T-helper 22 cell (primary cell): ENCODE measurements at regions not wholly inside any gene's neighbourhood (a gene's known extent, or its start where the extent isn't known, plus 50 kb on each side); places are given as distances from the start of the nearest gene placed in this dataset.

Experiments used
- DNase-seq: peaks from one replicate; pipeline ENCODE4 v3.0.0-alpha.2; 2020; ENCODE audit warnings: low read depth

DNA sequence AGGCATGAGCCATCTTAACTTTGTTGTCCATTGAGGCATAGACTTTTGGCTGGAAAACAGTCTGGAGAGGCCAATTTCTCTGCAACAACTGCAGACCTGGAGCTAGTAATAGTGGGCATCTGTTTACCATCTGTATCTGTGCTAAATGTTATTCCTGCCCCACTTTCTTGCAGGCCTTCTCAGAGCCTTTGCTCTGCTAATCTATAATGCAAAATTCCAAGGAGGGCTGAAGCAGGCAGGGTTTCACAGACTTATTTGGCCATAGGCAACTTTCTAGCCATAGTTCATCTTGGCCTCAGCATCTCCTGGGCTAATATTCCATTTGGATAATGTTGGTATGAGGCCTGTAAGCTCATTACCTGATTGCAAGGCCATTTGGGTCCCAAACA is 124.5 kb upstream of the CSF3R start:
- DNase-seq = no peak

DNA sequence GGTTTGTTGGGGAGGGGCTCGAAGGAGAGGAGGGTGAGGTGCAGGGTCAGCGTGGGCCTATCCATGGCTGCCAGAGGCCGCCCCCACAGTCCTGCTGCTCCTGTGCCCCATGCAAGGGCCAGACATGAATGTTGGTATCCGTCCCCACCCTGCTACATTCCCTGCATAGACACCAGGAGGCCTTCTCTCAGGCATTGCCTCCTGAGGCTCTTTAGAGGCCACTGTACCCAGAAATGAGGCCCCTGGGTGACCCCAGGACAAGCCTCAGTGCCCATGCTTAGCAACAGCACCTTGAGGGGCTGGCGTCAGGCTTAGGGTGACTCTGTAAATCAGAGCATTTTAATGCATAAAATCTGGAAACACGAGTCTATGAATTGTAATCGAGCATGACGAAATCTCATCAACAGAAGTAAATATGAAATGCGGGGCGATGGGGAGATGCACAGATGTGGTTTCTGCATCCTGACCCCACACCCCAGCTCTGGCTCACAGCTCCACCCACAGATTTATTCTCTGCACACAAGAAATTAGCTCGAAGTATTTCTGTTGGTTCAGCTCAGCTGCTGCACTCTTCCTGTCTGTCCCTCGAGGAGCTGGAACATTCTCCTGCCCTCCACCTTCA is 124.0 kb upstream of the CSF3R start:
- DNase-seq = no peak

DNA sequence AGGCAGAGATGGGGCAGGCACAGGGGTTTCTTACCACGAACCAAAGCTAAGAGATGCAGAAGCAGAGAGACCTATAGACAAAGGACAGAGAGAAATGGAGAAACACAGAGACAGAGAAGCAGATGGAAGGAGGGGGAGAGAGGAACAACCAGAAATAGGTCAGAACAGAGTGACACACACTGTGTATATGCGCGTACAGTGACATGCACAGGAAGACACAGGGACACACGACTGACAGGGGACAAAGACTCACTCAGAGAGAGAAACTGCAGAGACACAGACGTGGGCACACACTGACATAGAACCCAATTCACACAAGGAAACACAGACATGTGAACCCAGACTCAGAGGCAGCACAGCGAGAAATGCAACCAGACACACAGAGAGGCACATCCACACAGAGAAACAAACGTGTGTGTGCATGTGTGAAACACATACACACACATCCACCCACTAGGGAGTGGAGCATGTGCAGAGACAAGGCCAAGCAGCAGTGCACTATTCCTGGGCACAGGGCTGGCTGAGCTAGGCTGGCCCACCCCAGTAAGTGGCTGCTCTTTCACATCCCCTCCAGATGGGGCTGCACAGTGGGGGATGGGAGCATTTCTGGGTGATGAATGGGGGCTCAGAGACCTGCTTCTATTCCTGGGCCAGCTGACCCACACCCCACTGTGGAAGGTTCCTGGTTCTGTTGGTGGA is 123.4 kb upstream of the CSF3R start:
- DNase-seq = no peak

DNA sequence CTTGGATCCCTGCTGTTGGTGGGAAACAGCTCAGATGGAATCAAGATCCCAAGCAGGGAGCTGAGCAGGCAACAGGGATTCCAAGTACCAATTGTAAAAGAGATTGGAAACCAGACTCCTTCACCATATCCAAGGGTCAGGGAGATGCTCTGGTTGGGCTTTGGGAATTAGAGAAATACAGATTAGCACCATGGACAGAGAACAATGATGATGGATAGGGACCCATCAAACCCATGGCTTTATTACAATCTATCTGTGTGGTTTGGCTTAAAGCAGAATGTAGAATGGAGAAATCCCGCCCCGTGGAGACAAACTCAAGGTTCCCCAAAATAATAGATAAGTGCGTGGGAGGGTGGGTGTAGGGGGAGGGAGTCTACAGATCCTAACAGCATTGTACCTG is 120.7 kb upstream of the CSF3R start:
- DNase-seq = no peak

DNA sequence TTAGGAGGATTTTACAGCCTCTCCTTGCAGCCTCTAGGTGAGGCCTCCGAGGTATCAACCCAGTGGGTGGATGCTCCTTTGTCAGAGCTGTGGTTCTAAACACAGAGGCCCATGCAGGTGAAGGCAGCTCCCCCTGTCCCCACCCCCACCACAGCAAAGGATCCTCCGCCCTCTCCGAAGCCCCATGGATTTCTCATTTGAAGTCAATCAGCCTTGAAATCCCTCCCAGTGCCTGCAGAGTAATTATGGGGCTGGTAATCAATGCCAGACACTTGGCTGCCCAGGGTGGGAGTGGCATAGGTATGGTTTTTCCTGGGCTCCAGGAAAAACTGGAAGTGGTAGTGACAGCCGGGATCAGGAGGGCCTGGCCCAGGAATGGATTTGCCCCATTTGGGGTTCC is 119.5 kb upstream of the CSF3R start:
- DNase-seq = no peak

DNA sequence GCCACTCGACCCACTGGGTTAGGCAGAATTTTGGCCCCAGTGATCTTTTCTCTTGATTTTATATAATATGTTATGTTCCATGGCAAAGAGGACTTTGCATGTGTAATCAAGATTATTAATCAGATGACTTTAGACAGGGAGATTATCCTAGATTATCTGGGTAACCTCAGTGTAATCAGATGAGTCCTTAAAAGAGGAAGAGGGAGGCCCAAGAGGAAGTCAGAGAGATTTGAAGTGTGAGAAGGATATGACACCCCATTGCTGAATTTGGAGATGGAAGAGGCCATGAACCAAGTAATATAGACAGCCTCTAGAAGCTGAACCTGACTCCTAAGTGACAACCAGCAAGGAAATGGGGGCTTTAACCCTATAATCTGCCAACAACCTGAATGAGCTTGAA is 117.1 kb upstream of the CSF3R start:
- DNase-seq = no peak

DNA sequence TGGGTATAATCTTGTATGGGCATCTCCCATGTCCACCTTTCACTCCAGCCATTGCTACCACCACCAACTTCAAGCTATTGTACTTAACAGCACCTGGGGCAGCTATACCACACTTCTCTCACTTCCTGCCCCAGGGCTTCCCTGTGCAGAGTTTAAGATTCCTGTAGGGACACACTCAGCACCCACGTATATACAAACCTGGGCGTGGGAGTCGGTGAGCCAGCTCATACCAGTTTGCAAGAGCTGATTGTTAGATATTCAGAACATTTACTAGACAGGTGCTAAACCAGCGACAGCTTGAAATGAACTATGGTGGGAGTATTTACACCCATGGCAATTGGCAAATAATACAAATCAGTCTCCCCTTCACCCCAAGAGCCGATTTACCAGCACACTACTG is 114.8 kb upstream of the CSF3R start:
- no peak for DNase-seq

DNA sequence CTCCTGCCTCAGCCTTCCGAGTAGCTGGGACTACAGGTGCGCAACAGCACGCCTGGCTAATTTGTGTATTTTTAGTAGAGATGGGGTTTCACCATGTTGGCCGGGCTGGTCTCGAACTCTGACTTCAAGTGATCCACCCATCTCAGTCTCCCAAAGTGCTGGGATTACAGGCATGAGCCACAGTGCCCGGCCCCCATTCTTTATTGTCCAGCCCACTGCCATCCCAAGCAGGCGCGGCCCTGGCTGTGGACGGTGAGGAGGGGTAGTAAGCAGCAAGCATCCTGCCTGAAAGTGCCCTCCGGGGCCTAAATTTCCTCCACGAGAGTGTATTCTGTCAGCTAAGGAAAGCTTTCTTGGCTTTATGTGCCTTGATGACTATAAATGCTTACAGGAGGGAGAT is 113.2 kb upstream of the CSF3R start:
- no peak for DNase-seq

DNA sequence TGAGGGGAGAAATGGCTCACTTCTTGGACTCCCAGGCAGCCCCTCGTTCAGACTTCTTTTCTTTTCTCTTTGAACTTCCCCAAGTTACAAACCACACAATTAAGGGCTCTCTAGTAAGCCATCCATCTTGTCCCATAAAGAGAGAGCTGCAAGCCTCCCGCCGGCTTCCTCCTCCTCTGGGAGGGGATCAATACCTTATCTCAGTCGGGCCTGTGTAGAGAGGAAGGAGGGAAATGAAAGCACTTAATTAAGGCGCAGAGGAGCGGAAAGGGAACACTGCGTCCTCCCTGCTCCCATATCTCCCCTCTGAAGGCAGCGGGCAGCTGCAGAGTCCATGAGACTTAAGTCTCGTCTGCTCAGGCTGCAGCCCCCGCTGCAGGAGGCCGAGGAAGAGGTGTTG is 112.6 kb upstream of the CSF3R start:
- no peak for DNase-seq

DNA sequence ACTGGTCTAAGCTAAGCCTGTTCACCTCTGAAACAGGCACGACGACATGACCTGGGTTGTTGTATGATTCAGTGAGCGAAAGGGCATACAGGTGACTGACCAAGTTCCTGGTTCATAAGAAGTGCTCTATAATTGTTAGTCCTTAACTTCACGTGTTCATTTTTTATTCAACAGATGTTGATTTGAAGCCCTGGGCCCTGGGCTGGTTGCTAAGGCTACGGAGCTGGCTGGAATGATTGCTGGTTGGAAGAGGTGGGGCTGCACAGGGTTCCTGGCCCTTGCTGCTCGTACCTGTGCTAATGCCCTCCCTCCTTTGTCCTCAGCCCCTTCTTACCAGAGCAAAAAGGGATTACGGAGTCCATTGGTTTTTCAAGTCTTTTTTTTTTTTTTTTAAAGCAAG is 111.3 kb upstream of the CSF3R start:
- no peak for DNase-seq

DNA sequence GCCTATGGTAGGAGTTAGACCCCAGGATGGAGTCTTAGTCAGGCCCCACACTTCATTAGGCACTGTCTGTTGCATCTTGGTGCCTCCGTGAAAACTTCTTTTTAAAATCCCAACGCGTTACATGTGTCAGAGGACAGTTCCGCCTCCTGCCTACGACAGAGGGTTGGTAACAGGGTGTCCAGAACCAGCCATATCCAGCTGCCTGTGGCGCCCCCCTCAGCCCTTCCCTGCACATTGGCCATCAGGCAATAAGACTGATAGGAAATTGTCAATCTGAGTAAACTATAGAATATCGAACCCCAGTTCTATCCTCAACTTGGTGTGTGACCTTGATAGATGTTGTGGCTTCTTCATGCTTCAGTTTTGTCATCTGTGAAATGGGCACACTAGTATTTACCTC is 108.6 kb upstream of the CSF3R start:
- no peak for DNase-seq

DNA sequence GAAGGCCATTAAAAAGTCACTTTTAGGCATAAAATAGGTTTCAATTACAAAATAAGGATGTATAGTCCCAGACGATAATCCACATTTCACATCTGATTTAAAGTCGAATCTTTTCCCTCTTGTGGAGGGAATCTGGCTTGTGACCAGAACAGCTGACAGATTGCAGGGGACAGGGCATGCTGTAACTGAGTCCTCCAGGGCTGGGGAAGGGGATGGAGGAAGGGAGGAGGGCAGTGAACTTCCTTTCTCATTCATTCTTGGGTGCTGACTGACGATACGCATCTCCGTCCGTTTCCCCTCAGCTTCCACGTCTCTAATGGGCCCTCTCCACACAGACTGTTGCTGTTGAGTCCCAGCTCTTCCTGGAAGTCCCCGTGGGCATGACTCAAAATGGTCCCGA is 108.1 kb upstream of the CSF3R start:
- DNase-seq = no peak

DNA sequence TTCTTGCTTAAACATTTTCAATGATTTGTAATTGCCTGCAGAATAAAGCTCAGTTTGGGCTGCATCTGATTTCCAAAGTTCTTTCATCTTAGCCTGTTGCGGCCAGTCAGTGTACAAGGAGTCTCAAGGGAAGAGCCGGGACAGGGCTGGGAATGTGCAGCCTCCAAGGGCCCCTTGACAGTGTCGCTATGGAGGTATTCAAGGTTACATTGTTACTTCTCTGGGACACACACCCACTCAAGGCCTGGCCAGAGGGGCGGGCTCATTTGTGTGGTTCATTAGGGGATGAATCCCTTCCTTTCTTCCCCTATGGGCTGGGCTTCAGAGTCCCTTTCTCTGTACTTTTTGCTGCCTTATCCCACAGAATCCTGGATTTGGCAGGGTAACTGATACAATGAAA is 107.6 kb upstream of the CSF3R start:
- no peak for DNase-seq

DNA sequence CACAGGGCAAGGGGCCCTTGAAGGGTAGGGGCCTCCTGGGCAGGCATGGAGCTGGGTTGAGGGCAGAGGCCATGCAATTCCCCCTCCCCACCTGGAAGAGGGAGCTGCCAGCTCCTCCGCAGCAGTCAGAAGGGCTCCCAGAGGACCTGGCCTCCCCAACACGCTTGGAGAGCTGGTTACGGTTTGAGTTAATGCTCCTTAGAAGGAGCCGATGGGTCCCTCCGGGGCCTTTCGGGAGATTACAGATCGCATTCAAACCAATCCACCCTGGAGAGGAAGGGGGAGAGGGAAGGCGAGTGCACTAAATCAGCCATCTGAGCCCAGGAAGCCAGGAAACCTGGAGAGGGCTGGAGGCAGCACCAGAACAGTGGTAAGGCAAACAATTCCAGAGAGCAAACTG is 106.3 kb upstream of the CSF3R start:
- DNase-seq = no peak

DNA sequence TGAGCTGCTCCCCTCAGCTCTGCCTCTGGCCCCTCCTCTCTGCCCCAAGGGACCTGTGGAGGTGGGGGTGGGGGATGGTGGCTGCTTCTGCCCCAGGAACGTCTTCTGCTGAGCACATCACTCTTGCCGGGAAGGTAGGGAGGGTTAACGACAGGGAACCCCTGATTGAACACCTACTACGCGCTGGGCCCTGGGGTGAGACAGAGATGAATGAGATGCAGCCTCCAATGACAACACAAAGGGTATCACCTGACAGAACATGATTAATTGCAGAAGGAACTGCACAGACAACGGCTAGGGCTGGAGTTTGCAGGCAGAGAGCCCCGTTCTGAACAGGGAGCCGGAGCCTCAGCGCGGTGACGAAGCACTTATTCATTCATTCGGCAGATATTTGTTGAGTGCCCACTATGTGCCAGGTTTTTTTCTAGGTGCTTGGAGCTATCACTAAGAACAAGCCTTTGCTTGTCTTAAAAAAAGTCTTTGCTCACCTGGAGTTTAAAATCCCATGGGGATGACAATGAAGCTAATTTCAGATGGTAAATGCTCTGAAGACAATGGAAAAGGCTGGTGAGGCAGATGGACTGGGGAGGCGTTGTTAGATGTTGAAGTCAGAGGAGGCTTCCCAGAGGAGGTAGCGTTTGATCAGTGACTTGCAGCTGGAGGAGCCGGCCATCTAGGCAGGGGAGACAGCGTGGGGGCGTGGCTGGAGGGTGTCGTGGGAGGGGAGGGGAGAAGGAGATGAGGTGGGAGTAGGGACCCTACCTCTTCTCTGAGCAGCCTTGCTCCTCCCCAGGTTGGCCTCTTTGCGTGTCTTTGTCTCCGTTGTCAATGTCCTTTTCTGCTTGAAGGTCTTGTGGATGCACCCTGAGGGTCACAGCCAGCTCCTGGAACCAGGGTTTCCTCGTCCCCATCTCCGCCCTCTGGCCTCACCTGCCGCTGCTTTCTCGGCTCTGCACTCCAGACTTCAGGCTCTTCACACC is 103.1 kb upstream of the CSF3R start:
- no peak for DNase-seq

DNA sequence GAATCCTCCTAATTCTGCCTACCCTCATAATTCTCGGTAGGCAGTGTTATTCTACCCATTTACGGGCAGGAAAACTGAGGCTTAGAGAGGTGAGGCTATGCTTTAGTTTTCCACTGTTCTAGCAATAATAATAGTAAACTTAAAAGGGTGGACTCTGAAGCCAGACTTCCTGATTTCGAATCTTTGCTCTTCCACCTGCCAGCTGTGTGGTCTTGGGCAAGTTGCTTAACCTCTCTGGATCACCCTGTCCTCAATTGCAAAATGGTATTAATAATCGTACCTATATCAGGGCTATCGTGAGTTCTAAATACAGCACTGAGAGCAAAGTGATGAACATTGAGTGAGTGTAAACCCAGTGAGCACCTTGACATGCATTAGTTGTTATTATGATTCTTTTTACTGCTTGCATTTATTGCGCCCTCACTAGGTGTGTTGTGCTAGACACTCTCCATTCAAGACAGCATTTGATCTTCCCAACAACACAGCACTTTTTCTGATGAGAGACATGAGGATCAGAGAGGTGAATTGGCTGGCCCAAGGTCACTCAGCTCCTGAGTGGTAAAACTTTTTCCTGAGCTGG is 102.3 kb upstream of the CSF3R start:
- DNase-seq = no peak

DNA sequence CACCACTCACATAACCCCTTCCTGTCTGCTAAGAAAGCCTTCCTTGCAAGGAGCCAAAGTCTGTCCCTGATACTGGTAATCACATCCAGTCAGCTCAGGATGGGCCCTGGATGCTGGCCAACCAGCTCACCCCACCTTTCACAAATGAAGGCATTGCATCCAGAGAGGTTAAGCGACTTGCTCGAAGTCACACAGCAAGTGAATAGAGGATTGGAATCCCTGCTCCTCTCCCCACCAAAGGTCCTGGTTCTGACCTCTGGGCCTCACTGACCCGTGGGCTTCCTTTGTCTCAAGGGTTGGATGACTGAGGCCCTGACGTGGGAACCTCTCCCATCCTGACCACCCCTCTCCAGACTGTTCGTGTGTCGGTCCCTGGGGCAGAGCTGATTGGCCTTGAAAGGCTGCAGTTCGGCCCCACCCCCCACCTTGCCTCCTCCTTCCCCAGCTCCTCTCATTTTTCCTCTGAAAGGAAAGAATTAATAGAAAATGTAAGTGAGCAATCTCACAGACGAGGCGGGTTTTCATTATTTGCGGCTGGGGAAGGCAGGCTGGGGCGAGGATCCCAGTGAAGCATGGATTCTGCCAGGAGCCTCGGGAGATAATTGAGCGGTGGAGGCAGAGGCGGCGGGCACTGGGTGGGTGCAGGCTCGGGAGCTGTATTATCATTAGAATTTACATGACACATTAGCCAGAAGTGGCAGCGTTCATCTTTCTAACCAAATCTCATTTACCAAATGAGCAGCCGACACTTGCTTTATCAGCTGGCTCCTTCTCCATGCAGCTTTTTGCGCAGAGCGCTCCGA is 101.5 kb upstream of the CSF3R start:
- no peak for DNase-seq

DNA sequence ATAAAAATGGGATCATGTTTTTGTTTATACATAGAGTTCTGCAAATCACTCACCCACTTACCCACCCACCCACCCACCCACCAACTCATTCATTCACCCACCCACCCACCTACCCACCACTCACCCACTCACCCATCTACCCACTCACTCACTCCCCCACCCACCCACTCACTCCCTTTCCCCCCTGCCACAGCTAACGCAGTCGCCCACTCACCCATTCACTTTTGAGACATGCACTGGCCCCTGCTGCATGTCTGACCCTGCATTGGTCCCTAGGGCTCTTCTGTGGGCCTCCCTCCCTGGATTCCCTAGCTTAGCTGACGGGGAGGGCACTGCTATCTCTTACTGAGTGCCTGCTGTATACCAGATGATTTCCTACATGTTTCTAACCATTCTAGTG is 100.4 kb upstream of the CSF3R start:
- DNase-seq = no peak

DNA sequence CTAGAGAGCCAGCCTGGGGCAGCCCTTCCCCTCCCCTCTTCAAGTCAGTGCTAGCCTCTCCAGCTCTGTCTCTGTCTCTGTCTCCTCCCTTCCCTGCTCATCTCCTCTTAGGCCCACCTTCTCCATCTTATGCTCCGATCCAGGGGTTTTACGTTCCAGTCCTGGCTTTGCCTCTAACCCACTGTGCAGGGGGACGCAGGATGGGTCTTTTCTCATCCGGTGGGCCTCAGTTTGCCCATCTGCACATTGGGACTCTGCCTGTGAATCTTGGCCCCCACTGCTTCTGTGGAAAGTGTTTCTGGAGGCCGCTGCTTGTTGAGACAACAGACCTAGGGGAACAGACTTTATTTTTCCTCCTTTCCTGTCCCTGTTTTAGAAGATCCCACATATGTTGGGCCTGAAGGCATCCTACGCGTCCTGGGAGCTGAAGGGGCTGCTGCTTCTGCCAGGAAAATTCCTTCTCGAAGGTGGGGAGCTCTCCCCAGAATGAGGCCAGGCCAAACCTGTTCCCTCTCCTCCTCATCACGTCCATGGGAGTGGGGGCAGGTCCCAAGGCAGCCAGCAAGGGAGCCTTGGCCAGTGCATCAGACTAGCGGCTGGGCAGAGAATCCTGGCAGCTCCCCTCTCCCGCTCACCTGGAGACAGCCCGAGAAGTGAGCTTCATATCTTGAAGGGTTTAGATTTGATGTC is 99.5 kb upstream of the CSF3R start:
- no peak for DNase-seq

DNA sequence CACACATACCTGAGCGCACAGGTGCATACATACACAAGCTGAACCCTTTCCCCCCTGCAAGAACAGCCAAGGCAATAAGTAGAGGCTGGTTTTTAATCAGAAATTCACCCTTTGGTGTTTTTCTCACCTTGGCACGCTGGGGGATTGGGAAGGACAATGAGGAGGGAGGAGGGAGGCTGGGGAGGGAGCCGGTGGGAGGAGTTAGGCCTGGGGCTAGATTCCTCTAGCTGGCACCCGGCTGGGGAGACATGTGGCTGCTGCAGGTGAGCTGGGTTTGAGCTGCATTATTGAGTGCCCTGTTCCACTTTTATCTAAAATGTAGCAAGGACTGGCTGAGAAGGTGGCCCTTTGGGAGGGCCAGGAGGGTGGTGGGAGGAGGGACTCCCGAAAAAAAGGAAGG is 97.8 kb upstream of the CSF3R start:
- DNase-seq = no peak

DNA sequence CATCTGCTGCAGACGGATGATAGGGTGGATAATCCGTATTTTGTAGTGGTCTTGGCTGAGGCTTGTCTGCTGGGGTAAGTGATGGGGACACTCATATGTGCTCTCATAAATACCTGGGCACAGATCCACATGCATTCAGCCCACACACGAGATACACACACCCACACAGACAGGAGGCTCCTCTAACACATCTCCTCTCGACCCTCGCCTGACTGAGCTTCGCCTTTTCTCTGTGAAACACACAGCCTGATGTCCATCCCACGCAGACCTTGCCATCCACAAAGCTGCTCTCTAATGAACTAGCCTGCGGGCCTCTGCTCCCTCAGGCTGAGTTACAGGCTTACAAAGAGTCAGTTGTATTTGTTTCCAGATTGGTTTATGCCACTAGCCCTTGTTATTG is 96.3 kb upstream of the CSF3R start:
- DNase-seq = no peak
